ENCODE measurements at regions not wholly inside any gene's neighbourhood (a gene's known extent, or its start where the extent isn't known, plus 50 kb on each side); places are given as distances from the start of the nearest gene placed in this dataset.
"Not testable (repeated sequence)": the region's sequence is repeated elsewhere in the genome, so short reads cannot be mapped to it uniquely, and the experiment has no call there.

- not testable (repeated sequence) for H3K36me3 ChIP-seq (ENCODE audit: insufficient read depth, low read length); H3K9ac ChIP-seq (ENCODE audit: low read depth, low read length); H3K27me3 ChIP-seq (ENCODE audit: insufficient read depth, low read length); H3K27ac ChIP-seq (ENCODE audit: low read depth, low read length); H3K4me1 ChIP-seq (ENCODE audit: insufficient read depth, low read length); H3K4me3 ChIP-seq (ENCODE audit: low read length)
- WGBS: 64% methylated on average over 2 of the region's 3 CpGs
- peaks cover 59% of the 10 kb centered on the region for H3K9me3 ChIP-seq (ENCODE audit: insufficient read depth, low read depth, low read length)
These were observed 4593.3 kb upstream of the OR11H1 start for GRCh38 chr22:10934704-10935103.

GRCh38 chr22:10961043-10961860 is 4566.7 kb upstream of the OR11H1 start:
- 92% methylated on average over 69 of the region's 69 CpGs for WGBS
- Histone ChIP-seq H3K36me3 (ENCODE audit: insufficient read depth, low read length) (no peaks in the 10 kb centered on the region), H3K9ac (ENCODE audit: low read depth, low read length) (no peak overlapping the region), H3K9me3 (ENCODE audit: insufficient read depth, low read depth, low read length) (peaks cover 75% of the 10 kb centered on the region), H3K27ac (ENCODE audit: low read depth, low read length) (no peak overlapping the region), H3K4me3 (ENCODE audit: low read length) (no peak overlapping the region), H3K27me3 (ENCODE audit: insufficient read depth, low read length) (no peaks in the 10 kb centered on the region), H3K4me1 (ENCODE audit: insufficient read depth, low read length) (no peaks in the 10 kb centered on the region)

GRCh38 chr22:10961861-10962255 is 4566.1 kb upstream of the OR11H1 start:
- H3K4me1 ChIP-seq (ENCODE audit: insufficient read depth, low read length); H3K4me3 ChIP-seq (ENCODE audit: low read length); H3K36me3 ChIP-seq (ENCODE audit: insufficient read depth, low read length); H3K27me3 ChIP-seq (ENCODE audit: insufficient read depth, low read length); H3K27ac ChIP-seq (ENCODE audit: low read depth, low read length); H3K9ac ChIP-seq (ENCODE audit: low read depth, low read length): not testable (repeated sequence)
- 88% methylated on average over 14 of the region's 14 CpGs for WGBS
- H3K9me3 ChIP-seq (ENCODE audit: insufficient read depth, low read depth, low read length): peaks cover 73% of the 10 kb centered on the region
